ENCODE measurements at regions not wholly inside any gene's neighbourhood (a gene's known extent, or its start where the extent isn't known, plus 50 kb on each side); places are given as distances from the start of the nearest gene placed in this dataset.

GRCh38 chr4:138894011-138894410 lies 121.6 kb upstream of the NOCT start:
- no peak for DNase-seq (ENCODE audit: low read depth in 2 of 3, low spot score in 1 of 3)

DNA sequence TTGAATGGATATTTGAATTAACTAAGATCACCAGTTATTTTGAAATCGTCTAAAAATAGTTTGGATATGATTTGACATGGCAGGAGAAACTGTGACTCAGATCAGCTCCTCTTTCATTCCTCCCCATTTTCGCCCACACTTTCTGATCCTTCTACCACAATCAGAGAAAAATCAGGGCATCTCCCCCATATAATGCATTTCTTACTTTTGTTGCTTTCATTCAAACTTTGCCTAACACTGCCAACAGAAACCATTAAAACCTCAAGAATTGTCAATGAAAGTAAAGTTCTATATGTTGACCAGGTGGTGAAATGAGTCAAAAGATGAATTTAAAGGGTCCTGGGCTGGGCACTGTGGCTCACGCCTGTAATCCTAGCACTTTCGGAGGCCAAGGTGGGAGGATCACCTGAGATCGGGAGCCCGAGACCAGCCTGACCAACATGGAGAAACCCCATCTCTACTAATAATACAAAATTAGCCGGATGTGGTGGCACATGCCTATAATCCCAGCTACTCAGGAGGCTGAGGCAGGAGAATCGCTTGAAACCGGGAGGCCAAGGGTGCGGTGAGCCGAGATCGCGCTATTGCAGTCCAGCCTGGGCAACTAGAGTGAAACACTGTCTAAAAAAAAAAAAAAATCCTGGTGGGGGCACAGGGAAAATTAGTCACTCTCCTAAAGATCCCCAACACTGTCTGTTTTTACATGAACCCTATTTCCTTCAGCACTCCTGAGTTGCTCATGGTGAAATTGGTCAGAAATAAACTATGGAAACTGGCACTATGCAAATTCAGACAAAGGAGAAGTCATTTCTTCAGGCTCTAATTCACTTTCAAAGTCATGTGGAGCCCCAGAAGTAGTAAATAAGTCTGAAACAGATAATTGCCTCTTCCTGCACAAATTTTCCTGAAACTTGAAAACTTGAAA lies 122.8 kb upstream of the NOCT start:
- peak in 2 of 3 donors; percentile 1 to 12 for DNase-seq (ENCODE audit: low read depth in 2 of 3, low spot score in 1 of 3)

DNA sequence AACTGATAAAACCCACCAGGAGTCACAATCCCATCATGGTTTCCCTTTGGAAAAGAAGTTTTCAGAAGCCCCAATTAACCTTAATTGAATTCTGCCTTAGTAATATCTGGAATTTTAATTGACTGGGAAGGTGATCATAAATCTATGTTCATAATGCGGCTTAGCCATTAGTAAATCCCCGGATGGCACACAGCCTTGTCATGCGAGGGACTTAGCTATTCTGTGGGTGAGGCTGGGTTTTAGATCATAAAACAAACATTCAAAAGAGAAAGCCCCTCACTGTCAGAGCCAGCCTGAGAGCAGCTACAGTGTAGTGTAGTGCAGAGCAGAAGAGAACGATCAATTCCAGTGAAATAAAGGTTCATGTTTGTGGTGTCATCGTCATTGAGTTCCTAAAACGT lies 124.0 kb upstream of the NOCT start:
- DNase-seq (ENCODE audit: low read depth in 2 of 3, low spot score in 1 of 3), result no peak

GRCh38 chr4:138890891-138891570 lies 124.5 kb upstream of the NOCT start:
- DNase-seq (ENCODE audit: low read depth in 2 of 3, low spot score in 1 of 3), result no peak

- no peak for DNase-seq (ENCODE audit: low read depth in 2 of 3, low spot score in 1 of 3)
Measured at GRCh38 chr4:138889216-138889615, 126.4 kb upstream of the NOCT start.

DNA sequence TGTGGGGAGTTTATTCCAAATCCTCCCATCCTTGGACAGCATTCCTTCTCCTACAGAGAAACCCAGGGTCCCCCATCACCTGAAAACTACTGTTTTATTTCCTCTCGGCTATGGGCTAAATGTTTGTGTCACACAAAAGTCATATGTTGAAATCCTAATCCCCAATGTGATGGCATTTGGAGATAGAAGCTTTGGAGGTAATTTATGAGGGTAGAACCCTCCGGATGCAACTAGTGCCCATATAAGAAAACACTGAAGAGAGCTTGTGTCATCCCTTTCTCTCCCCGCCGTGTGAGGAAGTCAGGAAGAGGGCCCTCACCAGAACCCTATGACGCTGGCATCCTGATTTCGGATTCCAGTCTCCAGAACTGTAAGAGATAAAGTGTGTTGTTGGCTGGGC lies 127.8 kb upstream of the NOCT start:
- DNase-seq (ENCODE audit: low read depth in 2 of 3, low spot score in 1 of 3), result no peak

- DNase-seq (ENCODE audit: low read depth in 2 of 3, low spot score in 1 of 3), result no peak
Measured at GRCh38 chr4:138887341-138887740, 128.2 kb upstream of the NOCT start.

DNA sequence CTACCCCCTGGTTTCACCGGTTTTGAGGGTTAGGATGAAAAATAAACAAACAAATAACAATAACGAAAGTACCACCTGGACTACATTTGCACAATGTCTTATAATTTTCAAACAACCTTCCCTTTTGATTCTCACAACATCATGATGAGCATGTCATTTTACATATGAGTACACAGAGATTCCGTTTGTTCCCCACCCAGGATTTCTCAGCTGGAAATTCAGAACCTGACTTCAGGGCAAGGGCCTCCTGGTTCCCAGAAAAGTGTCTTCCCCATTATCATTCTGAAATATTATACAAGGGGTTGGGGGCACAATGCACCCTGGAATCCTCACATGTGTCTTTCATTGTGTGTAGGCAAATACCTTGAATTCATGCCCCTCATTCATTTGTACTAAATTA lies 135.8 kb upstream of the NOCT start:
- no peak for DNase-seq (ENCODE audit: low read depth in 2 of 3, low spot score in 1 of 3)

GRCh38 chr4:138875891-138876608 lies 139.5 kb upstream of the NOCT start:
- DNase-seq (ENCODE audit: low read depth in 2 of 3, low spot score in 1 of 3), result no peak

DNA sequence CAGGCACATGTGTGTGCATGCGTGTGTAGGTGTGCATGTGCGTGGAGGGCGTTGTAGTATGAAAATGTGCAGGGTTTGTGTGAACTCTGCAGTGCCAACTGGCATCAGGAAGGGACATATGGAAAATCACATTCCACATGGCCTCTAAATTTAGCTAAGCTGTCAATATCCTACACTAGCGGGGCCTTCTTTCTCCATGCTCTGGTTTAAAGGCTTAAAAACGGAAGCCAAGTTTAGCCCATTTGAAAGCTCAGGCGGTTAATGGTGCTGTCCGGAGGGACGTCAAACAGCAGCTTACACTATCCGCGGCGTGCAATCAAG lies 144.1 kb upstream of the NOCT start:
- no peak for DNase-seq (ENCODE audit: low read depth in 2 of 3, low spot score in 1 of 3)

DNA sequence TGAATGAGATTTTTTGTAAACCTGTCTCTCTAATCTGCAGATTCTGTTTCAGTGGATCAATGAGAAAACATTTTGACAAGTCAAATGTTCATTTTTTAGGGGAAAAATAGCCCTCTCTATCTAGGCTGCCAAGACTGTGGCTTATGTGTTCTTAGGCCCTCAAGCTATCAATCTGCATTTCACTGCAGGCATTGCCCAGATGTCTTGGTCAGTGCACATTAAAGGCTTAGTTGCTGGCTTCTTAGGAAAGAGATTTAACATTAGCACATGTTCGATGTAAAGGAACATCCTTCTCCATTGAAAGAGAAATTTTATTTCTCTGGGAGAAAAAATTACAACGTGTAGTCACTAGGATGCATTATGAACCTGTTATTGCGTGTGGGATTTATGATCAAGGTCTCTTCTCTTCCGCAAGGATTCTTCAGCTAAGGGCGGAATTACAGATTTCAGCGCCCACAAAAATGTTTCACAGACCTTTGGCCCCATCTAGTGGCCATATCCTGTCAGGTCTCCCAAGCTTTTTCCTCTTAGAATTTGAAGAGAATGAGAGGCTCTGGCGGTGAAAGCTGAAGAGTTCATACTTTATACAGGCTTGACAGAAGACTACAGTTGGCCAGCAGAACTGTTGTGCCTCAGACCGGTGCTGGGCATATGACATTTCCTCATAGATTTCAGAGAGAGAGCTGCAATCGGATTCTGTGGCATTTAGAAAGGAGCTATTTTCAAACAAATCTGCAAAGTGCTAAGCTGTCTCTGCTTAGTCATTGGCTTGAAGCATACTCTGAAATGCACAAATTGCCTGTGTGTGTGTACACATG lies 144.6 kb upstream of the NOCT start:
- DNase-seq (ENCODE audit: low read depth in 2 of 3, low spot score in 1 of 3), result peak; percentile 24 to 63 (median 27)

GRCh38 chr4:138869631-138870030 lies 145.9 kb upstream of the NOCT start:
- no peak for DNase-seq (ENCODE audit: low read depth in 2 of 3, low spot score in 1 of 3)

DNA sequence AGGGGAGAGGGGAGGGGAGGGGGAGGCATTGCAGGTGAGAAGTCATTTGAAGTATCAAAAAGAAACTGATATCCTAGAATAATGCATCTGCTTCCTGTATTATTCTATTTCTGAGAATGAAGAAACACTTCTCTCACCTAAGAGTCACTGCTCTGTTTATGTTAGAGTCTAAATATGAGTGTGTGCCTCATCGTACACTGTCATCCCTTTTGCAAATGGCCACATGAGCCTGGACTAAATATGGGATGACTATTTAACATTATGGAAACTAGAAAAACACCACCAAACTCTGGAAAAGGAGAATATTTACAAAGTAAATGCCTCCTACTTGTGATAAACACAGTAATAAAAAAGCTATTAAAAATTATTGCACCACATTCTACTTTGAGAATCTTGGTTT lies 146.4 kb upstream of the NOCT start:
- no peak for DNase-seq (ENCODE audit: low read depth in 2 of 3, low spot score in 1 of 3)

GRCh38 chr4:138868562-138868961 lies 147.0 kb upstream of the NOCT start:
- no peak for DNase-seq (ENCODE audit: low read depth in 2 of 3, low spot score in 1 of 3)

DNA sequence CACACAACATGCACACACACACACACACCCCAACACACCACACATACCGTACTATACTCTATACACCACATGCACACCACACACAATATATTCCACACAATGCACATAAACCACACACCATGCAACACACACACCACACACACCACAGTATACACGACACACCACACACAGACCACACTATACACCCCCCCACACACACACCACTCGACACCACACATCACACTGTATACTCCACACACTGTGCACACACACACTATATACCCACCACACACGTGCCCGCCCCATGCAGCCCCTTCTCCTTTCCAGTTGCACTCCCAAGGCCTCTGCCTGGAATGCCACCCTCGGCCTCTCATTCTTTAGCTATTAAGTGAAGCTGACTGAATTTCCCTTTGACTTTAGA lies 148.2 kb upstream of the NOCT start:
- DNase-seq (ENCODE audit: low read depth in 2 of 3, low spot score in 1 of 3), result no peak

GRCh38 chr4:138866314-138866713 lies 149.3 kb upstream of the NOCT start:
- DNase-seq (ENCODE audit: low read depth in 2 of 3, low spot score in 1 of 3), result no peak

DNA sequence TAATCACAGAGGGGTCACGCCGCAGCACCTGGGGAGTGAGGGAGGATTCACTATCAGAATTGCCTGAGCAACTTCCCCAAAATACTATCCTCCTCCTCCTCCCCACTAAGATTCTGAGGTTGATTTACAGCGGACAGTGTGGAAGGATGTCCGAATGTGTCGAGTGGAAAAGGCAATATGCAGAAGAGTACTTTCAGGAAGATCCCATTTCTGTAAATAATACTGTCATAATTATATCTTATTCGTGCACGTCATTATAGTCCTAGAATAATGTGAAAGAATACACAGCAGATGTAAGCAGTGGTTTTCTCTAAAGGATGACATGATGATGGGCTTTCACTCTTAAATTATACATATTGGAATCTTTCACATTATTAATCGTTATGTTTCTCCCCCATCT lies 149.8 kb upstream of the NOCT start:
- no peak for DNase-seq (ENCODE audit: low read depth in 2 of 3, low spot score in 1 of 3)

DNA sequence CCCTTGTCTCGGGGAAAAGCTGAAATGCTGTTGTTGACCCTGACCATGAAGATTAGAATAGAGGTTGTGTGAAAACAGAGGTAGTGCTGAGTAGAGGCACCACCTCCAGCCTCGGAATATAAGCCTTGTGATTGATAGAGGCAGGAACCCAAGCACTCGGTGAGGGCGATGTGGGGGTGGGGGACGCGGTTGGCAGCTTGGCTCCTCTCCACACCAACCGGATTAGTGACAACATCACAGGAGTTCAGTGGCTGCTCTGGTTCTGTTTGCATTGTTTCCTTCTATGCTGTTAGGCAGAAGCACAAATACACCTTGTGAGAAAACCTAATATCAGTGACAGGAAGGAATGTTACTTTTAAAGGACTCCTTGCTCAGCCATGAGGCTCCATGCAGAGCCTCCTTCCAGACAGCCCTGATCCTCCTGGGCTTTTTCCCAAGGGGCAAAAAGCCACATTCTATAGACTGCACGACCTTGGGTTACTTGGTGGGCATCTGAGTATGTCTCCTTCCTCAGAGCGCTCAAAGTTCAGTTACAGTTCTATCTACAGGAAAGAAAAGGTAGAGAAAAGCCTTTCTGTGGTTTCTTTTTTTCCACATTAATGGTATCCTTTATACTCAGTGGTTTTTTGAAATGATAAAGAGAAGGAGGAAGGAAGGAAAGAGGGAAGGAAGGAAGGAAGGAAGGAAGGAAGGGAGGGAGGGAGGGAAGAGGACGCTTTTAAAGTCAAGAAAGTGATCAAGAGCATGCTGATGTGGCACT lies 150.4 kb upstream of the NOCT start:
- DNase-seq (ENCODE audit: low read depth in 2 of 3, low spot score in 1 of 3), result no peak

DNA sequence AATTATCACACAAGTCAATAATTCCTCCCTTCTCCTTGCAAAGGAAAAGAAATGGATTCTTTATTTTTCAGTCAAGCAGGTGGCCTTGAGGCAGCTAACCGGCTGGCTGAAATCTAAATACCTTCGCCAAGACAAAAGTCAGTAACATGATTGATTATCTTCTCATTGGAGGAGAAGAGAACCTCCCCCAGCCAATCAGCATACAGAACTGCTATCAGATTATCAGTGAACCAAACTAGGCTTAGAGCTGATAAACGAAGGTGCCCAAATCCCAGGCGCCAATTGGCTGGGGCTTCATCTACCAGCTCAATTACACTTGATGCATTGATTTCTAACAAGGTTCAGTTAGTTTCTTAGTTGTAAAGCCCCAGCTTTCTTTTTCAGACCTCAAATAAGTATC lies 152.4 kb upstream of the NOCT start:
- no peak for DNase-seq (ENCODE audit: low read depth in 2 of 3, low spot score in 1 of 3)

DNA sequence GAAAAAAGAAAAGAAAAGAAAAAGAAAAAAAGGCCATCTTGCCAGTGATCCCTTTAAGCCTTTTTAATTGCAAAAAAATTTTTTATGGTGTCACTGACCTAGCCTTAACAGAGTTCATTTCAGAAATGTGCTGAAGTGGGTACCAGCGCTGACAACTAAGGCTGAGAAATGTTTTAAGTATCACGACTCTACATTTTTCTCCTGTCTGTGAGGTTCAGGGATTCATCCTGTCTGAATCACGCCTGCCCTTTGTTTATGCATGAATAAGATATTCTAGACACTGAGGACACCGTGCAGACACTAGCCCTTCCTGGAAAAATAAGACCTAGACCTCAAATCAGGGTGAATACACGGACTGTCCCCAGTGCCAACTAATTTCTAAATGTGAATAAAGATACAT lies 154.4 kb upstream of the NOCT start:
- DNase-seq (ENCODE audit: low read depth in 2 of 3, low spot score in 1 of 3), result no peak

Measured in stimulated activated CD4-positive, alpha-beta T cell treated with anti-CD3 and anti-CD28 coated beads, Interleukin-12 subunit alpha, Interleukin-12 subunit beta, amount 100 ng/mL, for 48 hours (primary cell).